H1 (cell line): ENCODE measurements at regions not wholly inside any gene's neighbourhood (a gene's known extent, or its start where the extent isn't known, plus 50 kb on each side); places are given as distances from the start of the nearest gene placed in this dataset.

ENCODE experiments used
- CTCF ChIA-PET: fragments of 300-600 bp; sonication (Branson Sonifier 250); formaldehyde crosslinking; loops from one replicate; lab custom pipeline; 2021; ENCODE audit not compliant: partially characterized antibody; lab: Charles Lee
- POLR2A ChIA-PET: fragments of 300-600 bp; sonication (Branson Sonifier 250); formaldehyde crosslinking; loops from one replicate; lab custom pipeline; 2021; ENCODE audit warnings: inconsistent platforms; ENCODE audit not compliant: partially characterized antibody; lab: Charles Lee
- DNase-seq, 2 experiments: peaks; one replicate each; pipeline versions ENCODE4 v3.0.0 to v3.0.0-alpha.2; 2010 to 2022; ENCODE audit warnings: low spot score in 2 of 2, low read depth in 1 of 2, mixed read lengths in 1 of 2
- FAIRE-seq: peaks from 2 replicates; lab custom pipeline; 2011; peaks lifted over from hg19 to GRCh38; lab: Jason Lieb, UNC
- H2AFZ ChIP-seq: 2 replicates; pipeline ENCODE4 v1.8.1; 2012; ENCODE audit warnings: low read length, inconsistent platforms
- H2AK5ac ChIP-seq: 2 replicates; pipeline ENCODE4 v1.6.1; 2013; ENCODE audit warnings: low read depth, low read length
- H2BK120ac ChIP-seq: replicated peaks from 2 replicates; pipeline ENCODE3; 2013; ENCODE audit warnings: low read depth, low read length, inconsistent platforms
- H2BK12ac ChIP-seq: 2 replicates; pipeline ENCODE4 v1.6.1; 2013; ENCODE audit warnings: low read depth, low read length
- H2BK15ac ChIP-seq: 2 replicates; pipeline ENCODE4 v1.6.1; 2013; ENCODE audit warnings: low read length
- H2BK20ac ChIP-seq: 2 replicates; pipeline ENCODE4 v1.6.1; 2013; ENCODE audit warnings: low read length
- H2BK5ac ChIP-seq: 2 replicates; pipeline ENCODE4 v1.6.1; 2013; ENCODE audit warnings: low read depth, low read length
- H3K14ac ChIP-seq: 2 replicates; pipeline ENCODE4 v1.6.1; 2013; ENCODE audit warnings: inconsistent platforms; ENCODE audit not compliant: insufficient read length
- H3K18ac ChIP-seq: 2 replicates; pipeline ENCODE4 v1.6.1; 2013; ENCODE audit warnings: low read length; ENCODE audit errors: extremely low read depth
- H3K23ac ChIP-seq: 2 replicates; pipeline ENCODE4 v1.6.1; 2013; ENCODE audit warnings: inconsistent platforms; ENCODE audit not compliant: insufficient read length
- H3K23me2 ChIP-seq: 2 replicates; pipeline ENCODE4 v1.6.1; 2013; ENCODE audit warnings: low read depth, low read length
- H3K27ac ChIP-seq: 2 replicates; pipeline ENCODE4 v1.6.1; 2011; ENCODE audit warnings: low read depth, low read length, inconsistent platforms
- H3K27me3 ChIP-seq, 4 experiments: replicated peaks in 1 of 4; 1 replicate in 1 of 4; 2 replicates in 3 of 4; pipeline versions ENCODE4 v1.6.1 to v1.8.1; 2011 to 2013; ENCODE audit warnings: low read length in 3 of 4, mild to moderate bottlenecking in 3 of 4, inconsistent platforms in 2 of 4, mixed read lengths in 2 of 4, moderate library complexity in 1 of 4; ENCODE audit not compliant: control insufficient read depth in 3 of 4, insufficient read depth in 3 of 4; ENCODE audit errors: extremely low read depth in 1 of 4
- H3K36me3 ChIP-seq, 4 experiments: 2 replicates each; pipeline versions ENCODE4 v1.6.1 to v1.8.1; 2011 to 2013; ENCODE audit warnings: mild to moderate bottlenecking in 4 of 4, low read length in 3 of 4, moderate library complexity in 2 of 4, control low read depth in 1 of 4, inconsistent platforms in 1 of 4; ENCODE audit not compliant: insufficient read depth in 4 of 4, control insufficient read depth in 2 of 4
- H3K4ac ChIP-seq: replicated peaks from 2 replicates; pipeline ENCODE3; 2013; ENCODE audit warnings: low read length, low read depth, mixed read lengths, inconsistent platforms; ENCODE audit not compliant: insufficient read length
- H3K4me1 ChIP-seq, 4 experiments: replicated peaks in 1 of 4; 1 replicate in 1 of 4; 2 replicates in 3 of 4; pipeline versions ENCODE4 v1.6.1 to v1.8.1; 2011 to 2013; ENCODE audit warnings: low read length in 3 of 4, inconsistent platforms in 2 of 4, mixed read lengths in 1 of 4; ENCODE audit not compliant: insufficient read depth in 4 of 4, control insufficient read depth in 3 of 4
- H3K4me2 ChIP-seq, 2 experiments: 2 replicates each; pipeline versions ENCODE4 v1.6.1 to v1.8.1; 2011 to 2013; ENCODE audit warnings: low read depth in 2 of 2, low read length in 2 of 2, control low read depth in 1 of 2, inconsistent platforms in 1 of 2, mild to moderate bottlenecking in 1 of 2; ENCODE audit not compliant: insufficient read depth in 1 of 2
- H3K4me3 ChIP-seq, 4 experiments: fragments of 200-600, 300-600 bp in 1 of 4; sonication (generic), shearing (Covaris generic), sonication (Bioruptor Twin) in 1 of 4; 2 replicates each; pipeline versions ENCODE4 v1.5.1 to v1.8.1; 2011 to 2016; ENCODE audit warnings: low read length in 4 of 4, low read depth in 3 of 4, control low read depth in 2 of 4, inconsistent platforms in 2 of 4, mild to moderate bottlenecking in 2 of 4, mixed read lengths in 1 of 4, moderate library complexity in 1 of 4; ENCODE audit not compliant: insufficient read depth in 2 of 4; ENCODE audit errors: extremely low read depth in 1 of 4
- H3K56ac ChIP-seq: replicated peaks from 2 replicates; pipeline ENCODE3; 2013; ENCODE audit warnings: low read depth, mild to moderate bottlenecking, mixed read lengths, low read length, inconsistent platforms; ENCODE audit not compliant: insufficient read length
- H3K79me1 ChIP-seq: 2 replicates; pipeline ENCODE4 v1.6.1; 2013; ENCODE audit warnings: low read depth, low read length, control low read depth
- H3K79me2 ChIP-seq, 2 experiments: 2 replicates each; pipeline versions ENCODE4 v1.6.1 to v1.8.1; 2012 to 2013; ENCODE audit warnings: low read length in 2 of 2, mild to moderate bottlenecking in 2 of 2, inconsistent platforms in 1 of 2; ENCODE audit not compliant: insufficient read depth in 2 of 2, control insufficient read depth in 1 of 2
- H3K9ac ChIP-seq, 4 experiments: replicated peaks in 1 of 4; 1 replicate in 1 of 4; 2 replicates in 3 of 4; pipeline versions ENCODE4 v1.6.1 to v1.8.1; 2011 to 2013; ENCODE audit warnings: low read depth in 3 of 4, low read length in 3 of 4, control low read depth in 2 of 4, mild to moderate bottlenecking in 2 of 4, moderate library complexity in 2 of 4, inconsistent platforms in 1 of 4; ENCODE audit errors: extremely low read depth in 1 of 4
- H3K9me3 ChIP-seq, 2 experiments: 2 replicates each; pipeline versions ENCODE4 v1.6.1 to v1.8.1; 2012 to 2013; ENCODE audit warnings: mild to moderate bottlenecking in 2 of 2, moderate library complexity in 2 of 2, control low read depth in 1 of 2, inconsistent platforms in 1 of 2, low read depth in 1 of 2, low read length in 1 of 2, mixed read lengths in 1 of 2; ENCODE audit not compliant: insufficient read depth in 2 of 2
- H4K20me1 ChIP-seq, 2 experiments: replicated peaks in 1 of 2; 2 replicates each; pipeline versions ENCODE3 to v1.8.1; 2011 to 2013; ENCODE audit warnings: inconsistent platforms in 2 of 2, low read length in 2 of 2, mild to moderate bottlenecking in 1 of 2; ENCODE audit not compliant: insufficient read depth in 2 of 2, control insufficient read depth in 1 of 2
- H4K5ac ChIP-seq: 2 replicates; pipeline ENCODE4 v1.6.1; 2013; ENCODE audit warnings: low read length, low read depth, mixed read lengths, inconsistent platforms; ENCODE audit not compliant: insufficient read length
- H4K8ac ChIP-seq: 2 replicates; pipeline ENCODE4 v1.8.0; 2013; ENCODE audit warnings: mild to moderate bottlenecking, moderate library complexity, low read length, inconsistent platforms; ENCODE audit not compliant: insufficient read depth; ENCODE audit errors: extremely low read depth
- H4K91ac ChIP-seq: replicated peaks from 2 replicates; pipeline ENCODE3; 2013; ENCODE audit warnings: low read length, mixed read lengths, inconsistent platforms; ENCODE audit not compliant: insufficient read length
- BCL11A ChIP-seq, 2 experiments: IDR thresholded peaks; one replicate each; pipeline ENCODE4 v1.6.1; 2011; ENCODE audit warnings: low read depth in 2 of 2, low read length in 2 of 2, mild to moderate bottlenecking in 2 of 2
- JUN ChIP-seq: IDR thresholded peaks from 2 replicates; pipeline ENCODE4 v1.6.1; 2011; ENCODE audit warnings: low read depth, mild to moderate bottlenecking, improper control_type of control experiment, low read length
- NRF1 ChIP-seq: IDR thresholded peaks from 2 replicates; pipeline ENCODE4 v1.6.1; 2011; ENCODE audit warnings: mild to moderate bottlenecking, low read depth, low read length, improper control_type of control experiment
- RAD21 ChIP-seq, 2 experiments: IDR thresholded peaks in 1 of 2; conservative IDR thresholded peaks in 1 of 2; 2 replicates each; pipeline ENCODE4 v1.6.1; 2011; ENCODE audit warnings: low read depth in 2 of 2, low read length in 2 of 2, improper control_type of control experiment in 1 of 2, inconsistent platforms in 1 of 2, mild to moderate bottlenecking in 1 of 2, moderate library complexity in 1 of 2
- SP1 ChIP-seq: IDR thresholded peaks from 2 replicates; pipeline ENCODE4 v1.6.1; 2011; ENCODE audit warnings: low read depth, low read length
- WGBS, 2 experiments: shearing (Covaris generic) in 1 of 2; methylation state at CpG; one replicate each; pipeline versions ENCODE4 v1.1.6 to v1.1.7; 2013 to 2015; ENCODE audit warnings: low lambda C conversion rate in 2 of 2, mixed read lengths in 2 of 2, inconsistent platforms in 1 of 2, low coverage in 1 of 2, missing lambda C conversion rate in 1 of 2; ENCODE audit not compliant: insufficient replicate concordance in 2 of 2, insufficient coverage in 1 of 2, insufficient read length in 1 of 2; ENCODE audit errors: extremely low coverage in 1 of 2, missing lambda C conversion rate in 1 of 2; 5-methylcytosine and 5-hydroxymethylcytosine counted together

DNA sequence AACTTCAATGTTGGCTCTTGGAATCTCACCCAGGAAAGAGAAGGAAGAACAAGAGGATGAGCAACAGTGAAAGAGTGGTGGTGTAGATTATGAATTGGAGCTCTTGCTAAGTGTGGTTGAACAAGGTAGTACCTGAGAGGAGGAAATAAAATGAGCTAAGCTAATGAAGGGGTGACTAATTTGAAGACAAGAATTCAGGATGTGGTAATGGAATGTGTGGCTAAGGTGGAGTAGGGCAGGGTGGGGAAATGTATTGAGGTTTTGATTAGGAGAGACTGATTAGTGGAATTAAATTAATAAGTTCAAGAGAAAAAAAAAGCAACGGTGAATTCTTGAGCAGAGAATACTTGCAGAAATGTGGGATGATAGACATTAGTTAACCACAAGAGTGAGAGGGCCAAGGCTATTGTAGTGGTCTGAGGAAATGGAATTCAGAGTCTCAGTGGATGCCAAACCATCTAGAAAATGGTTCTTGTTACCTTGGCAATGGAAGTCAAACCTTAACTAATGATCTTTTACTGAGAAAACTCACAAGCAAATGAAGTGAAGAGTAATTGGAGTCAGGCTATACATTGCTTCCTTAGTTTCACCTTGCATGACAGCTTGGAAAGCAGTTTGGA lies 648.3 kb upstream of the ZNF608 start:
- H3K23me2 ChIP-seq, result no peaks in the 10 kb centered on the region
- TF ChIP-seq RAD21 (IDR thresholded peaks at IDR 0.05 in 1 of 2, conservative IDR thresholded peaks at IDR 0.05 in 1 of 2; ENCODE audit: low read depth in 2 of 2, low read length in 2 of 2) (no peak), SP1 (no peak), JUN (no peak), NRF1 (no peak), BCL11A (IDR thresholded peaks at IDR 0.05; ENCODE audit: low read depth in 2 of 2, low read length in 2 of 2) (no peak)
- H2AFZ ChIP-seq, result no peak overlapping the region
- no peak overlapping the region for H3K18ac ChIP-seq
- H3K79me1 ChIP-seq, result no peaks in the 10 kb centered on the region
- FAIRE-seq, result no peak
- no peaks in the 10 kb centered on the region for H3K79me2 ChIP-seq
- H3K9ac ChIP-seq, result no peak overlapping the region
- H3K56ac ChIP-seq, result no peak overlapping the region
- H3K27ac ChIP-seq, result no peak overlapping the region
- no peak overlapping the region for H2BK12ac ChIP-seq
- H2BK5ac ChIP-seq, result no peak overlapping the region
- H3K4me2 ChIP-seq, result no peak overlapping the region
- POLR2A ChIA-PET, result no interaction called here
- H3K14ac ChIP-seq, result no peak overlapping the region
- H4K5ac ChIP-seq, result no peak overlapping the region
- H3K36me3 ChIP-seq, result no peaks in the 10 kb centered on the region
- no peak overlapping the region for H2AK5ac ChIP-seq
- no peak overlapping the region for H2BK20ac ChIP-seq
- H3K4me3 ChIP-seq, result no peak overlapping the region
- no peak overlapping the region for H3K4ac ChIP-seq
- no peak overlapping the region for H3K23ac ChIP-seq
- no peak overlapping the region for H4K91ac ChIP-seq
- CTCF ChIA-PET, result no interaction called here
- no peak overlapping the region for H4K8ac ChIP-seq
- no peak overlapping the region for H2BK120ac ChIP-seq
- H4K20me1 ChIP-seq, result no peaks in the 10 kb centered on the region
- no peaks in the 10 kb centered on the region for H3K4me1 ChIP-seq
- H3K9me3 ChIP-seq, result no peaks in the 10 kb centered on the region; a peak in 1 of 4 replicates
- DNase-seq, result no peak
- 89 to 100% methylated on average over 1 of the region's 1 CpG for WGBS, 2 experiments
- no peaks in the 10 kb centered on the region for H3K27me3 ChIP-seq
- H2BK15ac ChIP-seq, result no peak overlapping the region
